Renal cortex interstitium (tissue), 11 donors: ENCODE measurements at regions not wholly inside any gene's neighbourhood (a gene's known extent, or its start where the extent isn't known, plus 50 kb on each side); places are given as distances from the start of the nearest gene placed in this dataset.
"Not testable (repeated sequence)": the region's sequence is repeated elsewhere in the genome, so short reads cannot be mapped to it uniquely, and the experiment has no call there.

Experiments used
- DNase-seq, 11 donors: peaks; one replicate each; pipeline ENCODE4 v3.0.0-alpha.2; 2013; ENCODE audit warnings: low read depth in 9 of 11, low spot score in 4 of 11; ENCODE audit errors: extremely low read depth in 1 of 11

- no peak for DNase-seq
Observed at GRCh38 chr4:147094238-147094637, 148.6 kb upstream of the TTC29 start.

- DNase-seq, result peak in 8 of 11 donors; percentile 33 to 57 (median 40)
Observed at GRCh38 chr4:147096667-147097604, 151.3 kb upstream of the TTC29 start.

GRCh38 chr4:147101678-147102077 is 156.0 kb upstream of the TTC29 start:
- DNase-seq, result no peak

GRCh38 chr4:147102596-147102995 is 156.9 kb upstream of the TTC29 start:
- DNase-seq, result no peak

GRCh38 chr4:147103403-147103946 is 157.8 kb upstream of the TTC29 start:
- DNase-seq, result no peak

- DNase-seq, result no peak
Observed at GRCh38 chr4:147104768-147105167, 159.1 kb upstream of the TTC29 start.

GRCh38 chr4:147108409-147108808 is 162.7 kb upstream of the TTC29 start:
- DNase-seq, result no peak

GRCh38 chr4:147109800-147110199 is 164.1 kb upstream of the TTC29 start:
- DNase-seq, result no peak

GRCh38 chr4:147110473-147111367 is 165.1 kb upstream of the TTC29 start:
- no peak for DNase-seq

GRCh38 chr4:147112196-147112595 is 166.5 kb upstream of the TTC29 start:
- DNase-seq, result not testable (repeated sequence)

GRCh38 chr4:147117431-147117830 is 171.8 kb upstream of the TTC29 start:
- no peak for DNase-seq

GRCh38 chr4:147118528-147118927 is 172.9 kb upstream of the TTC29 start:
- peak in 1 of 11 donors; percentile 37 for DNase-seq

- no peak for DNase-seq
Observed at GRCh38 chr4:147122685-147123084, 177.0 kb upstream of the TTC29 start.

GRCh38 chr4:147123146-147123545 is 177.5 kb upstream of the TTC29 start:
- DNase-seq, result no peak

- no peak for DNase-seq
Observed at GRCh38 chr4:147128787-147129186, 183.1 kb upstream of the TTC29 start.

GRCh38 chr4:147129687-147130086 is 184.0 kb upstream of the TTC29 start:
- no peak for DNase-seq

GRCh38 chr4:147134536-147135210 is 189.0 kb upstream of the TTC29 start:
- DNase-seq, result no peak

- peak in 10 of 11 donors; percentile 44 to 79 (median 69) for DNase-seq
Observed at GRCh38 chr4:147136310-147136709, 190.6 kb upstream of the TTC29 start.

- no peak for DNase-seq
Observed at GRCh38 chr4:147136751-147137150, 191.1 kb upstream of the TTC29 start.
